Prostate gland (tissue), 2 donors: ENCODE measurements at regions not wholly inside any gene's neighbourhood (a gene's known extent, or its start where the extent isn't known, plus 50 kb on each side); places are given as distances from the start of the nearest gene placed in this dataset.
A peak's percentile ranks its signal among the peaks of the same experiment; 100 is the strongest.

Experiments
- DNase-seq: peaks from one replicate; pipeline ENCODE4 v3.0.0-alpha.2; 2019; ENCODE audit warnings: low spot score
- H3K27ac ChIP-seq, 2 donors: fragments of 200-600 bp; sonication (generic); 2 replicates each; pipeline ENCODE4 v1.5.1; 2017 to 2019
- H3K27me3 ChIP-seq: fragments of 200-600 bp; sonication (generic); replicated peaks from 2 replicates; pipeline ENCODE4 v1.5.1; 2019; ENCODE audit not compliant: insufficient read depth
- H3K36me3 ChIP-seq, 2 donors: fragments of 200-600 bp; sonication (generic); 1 replicate in 1 of 2; 2 replicates in 1 of 2; pipeline versions ENCODE4 v1.5.1 to v1.8.1; 2017 to 2019
- H3K4me1 ChIP-seq: fragments of 200-600 bp; sonication (generic); replicated peaks from 2 replicates; pipeline ENCODE4 v1.5.1; 2019
- H3K4me3 ChIP-seq, 2 donors: fragments of 200-600 bp; sonication (generic); 2 replicates each; pipeline ENCODE4 v1.5.1; 2017 to 2019
- H3K9me3 ChIP-seq: fragments of 200-600 bp; sonication (generic); 2 replicates; pipeline ENCODE4 v1.5.1; 2017
- POLR2A ChIP-seq: fragments of 450-650 bp; IDR thresholded peaks from one replicate; pipeline ENCODE4 v1.6.1; 2016; ENCODE audit warnings: antibody characterized with exemption, mild to moderate bottlenecking
- POLR2AphosphoS5 ChIP-seq: sonication (generic); formaldehyde crosslinking; IDR thresholded peaks from one replicate; pipeline ENCODE4 v1.6.1; 2017; ENCODE audit warnings: antibody characterized with exemption
- WGBS: methylation state at CpG from one replicate; pipeline ENCODE4 v1.1.5; 2018; 5-methylcytosine and 5-hydroxymethylcytosine counted together
- intact Hi-C: fragments of 100-400 bp; cut with DNase I; formaldehyde crosslinking; loops from one replicate; pipeline ENCODE4 v1.14.2; 2022
- TF ChIP-seq, protein P1 (sequence below), 4 experiments: fragments of 200-600 bp in 2 of 4; fragments of 450-650 bp in 2 of 4; sonication (generic) in 2 of 4; IDR thresholded peaks; 1 replicate in 3 of 4; 2 replicates in 1 of 4; pipeline ENCODE4 v1.5.1; 2016 to 2019; ENCODE audit warnings: antibody characterized with exemption in 4 of 4, mild to moderate bottlenecking in 2 of 4, moderate library complexity in 2 of 4

DNA sequence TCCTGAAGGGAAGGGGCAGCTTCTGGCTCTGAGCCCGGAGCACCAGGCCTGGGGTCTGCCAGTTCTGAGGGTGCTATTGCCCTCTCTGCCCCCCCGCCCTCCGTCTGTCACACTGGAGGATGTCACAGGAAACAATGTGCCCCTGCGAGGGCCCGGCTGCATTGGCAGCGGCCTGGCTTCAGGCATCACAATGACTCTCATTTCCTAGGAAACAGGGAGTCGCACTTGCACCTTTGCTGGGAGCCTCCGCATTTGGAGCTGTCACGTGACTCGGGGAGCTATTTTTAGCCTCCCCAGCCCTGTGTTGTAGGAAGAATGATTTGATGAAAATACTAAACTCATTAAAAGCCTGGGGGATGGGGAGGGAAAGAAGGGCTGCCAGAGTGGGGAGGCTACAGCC is 518.9 kb downstream of the SHQ1 start:
- intact Hi-C loops = no loop called here
- no peaks in the 10 kb centered on the region for H3K9me3 ChIP-seq
- no peak for DNase-seq
- H3K4me1 ChIP-seq = no peaks in the 10 kb centered on the region
- 33% methylated on average over 10 of the region's 10 CpGs for WGBS
- no peaks in the 10 kb centered on the region for H3K36me3 ChIP-seq
- no peak overlapping the region for H3K4me3 ChIP-seq
- TF ChIP-seq, protein P1, sequence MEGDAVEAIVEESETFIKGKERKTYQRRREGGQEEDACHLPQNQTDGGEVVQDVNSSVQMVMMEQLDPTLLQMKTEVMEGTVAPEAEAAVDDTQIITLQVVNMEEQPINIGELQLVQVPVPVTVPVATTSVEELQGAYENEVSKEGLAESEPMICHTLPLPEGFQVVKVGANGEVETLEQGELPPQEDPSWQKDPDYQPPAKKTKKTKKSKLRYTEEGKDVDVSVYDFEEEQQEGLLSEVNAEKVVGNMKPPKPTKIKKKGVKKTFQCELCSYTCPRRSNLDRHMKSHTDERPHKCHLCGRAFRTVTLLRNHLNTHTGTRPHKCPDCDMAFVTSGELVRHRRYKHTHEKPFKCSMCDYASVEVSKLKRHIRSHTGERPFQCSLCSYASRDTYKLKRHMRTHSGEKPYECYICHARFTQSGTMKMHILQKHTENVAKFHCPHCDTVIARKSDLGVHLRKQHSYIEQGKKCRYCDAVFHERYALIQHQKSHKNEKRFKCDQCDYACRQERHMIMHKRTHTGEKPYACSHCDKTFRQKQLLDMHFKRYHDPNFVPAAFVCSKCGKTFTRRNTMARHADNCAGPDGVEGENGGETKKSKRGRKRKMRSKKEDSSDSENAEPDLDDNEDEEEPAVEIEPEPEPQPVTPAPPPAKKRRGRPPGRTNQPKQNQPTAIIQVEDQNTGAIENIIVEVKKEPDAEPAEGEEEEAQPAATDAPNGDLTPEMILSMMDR (IDR thresholded peaks at IDR 0.05) = no peak
- peak; percentile 7 for TF ChIP-seq POLR2AphosphoS5
- H3K27me3 ChIP-seq = no peaks in the 10 kb centered on the region
- no peak overlapping the region for H3K27ac ChIP-seq

DNA sequence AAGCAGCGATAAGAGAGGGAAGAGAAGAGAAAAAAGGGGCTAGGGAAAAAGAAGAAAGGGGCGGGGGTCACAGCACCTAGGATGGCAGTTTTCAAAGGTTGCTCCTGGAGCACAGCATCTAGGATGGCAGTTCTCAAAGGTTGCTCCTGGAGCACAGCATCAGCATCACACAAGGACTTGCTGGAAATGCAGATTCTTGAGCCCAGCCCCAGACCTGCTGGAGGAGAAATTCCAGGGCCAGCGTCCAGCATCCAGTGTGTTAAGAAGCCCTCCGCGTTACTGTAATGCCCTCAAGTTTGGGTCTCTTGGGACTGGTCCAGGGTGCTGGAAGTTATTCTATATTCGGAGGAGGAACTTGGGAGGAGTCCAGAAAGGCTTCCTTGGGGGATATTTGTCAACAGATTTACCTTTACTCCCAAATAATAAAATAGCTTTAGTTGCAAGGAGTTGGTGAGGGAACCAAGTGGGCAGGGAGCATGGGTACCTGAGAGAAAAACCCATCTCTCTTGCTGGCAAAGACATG is 519.4 kb downstream of the SHQ1 start:
- 81% methylated on average over 6 of the region's 6 CpGs for WGBS
- H3K4me1 ChIP-seq = no peaks in the 10 kb centered on the region
- no peak for DNase-seq
- no peaks in the 10 kb centered on the region for H3K36me3 ChIP-seq
- no peak overlapping the region for H3K4me3 ChIP-seq
- TF ChIP-seq POLR2AphosphoS5 (no peak), POLR2A (no peak)
- TF ChIP-seq, protein P1 (IDR thresholded peaks at IDR 0.05) = no peak
- H3K27ac ChIP-seq = no peak overlapping the region
- no peaks in the 10 kb centered on the region for H3K27me3 ChIP-seq
- intact Hi-C loops = no loop called here
- no peaks in the 10 kb centered on the region for H3K9me3 ChIP-seq

DNA sequence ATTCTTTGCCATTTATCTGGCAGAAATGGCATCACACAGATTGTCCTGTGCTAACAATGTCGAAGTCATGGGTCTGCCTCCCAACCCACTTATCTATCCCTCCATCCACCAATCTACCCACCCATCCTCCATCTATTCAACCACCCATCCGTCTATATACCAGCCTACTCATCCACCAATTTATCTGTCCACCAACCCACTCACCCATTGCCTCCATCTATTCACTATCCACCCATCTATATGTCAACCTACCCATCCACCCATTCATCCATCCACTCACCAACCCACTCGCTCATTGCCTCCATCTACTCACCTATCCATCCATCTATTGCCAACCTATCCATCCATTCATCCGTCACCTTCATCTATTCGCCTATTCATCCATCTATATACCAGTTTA is 521.2 kb downstream of the SHQ1 start:
- Histone ChIP-seq H3K36me3 (no peaks in the 10 kb centered on the region), H3K9me3 (no peaks in the 10 kb centered on the region), H3K27ac (no peak overlapping the region), H3K4me3 (no peak overlapping the region), H3K4me1 (no peaks in the 10 kb centered on the region), H3K27me3 (no peaks in the 10 kb centered on the region)
- TF ChIP-seq POLR2AphosphoS5 (no peak), POLR2A (no peak)
- TF ChIP-seq, protein P1 (IDR thresholded peaks at IDR 0.05) = no peak
- WGBS = 96% methylated on average over 5 of the region's 5 CpGs
- no peak for DNase-seq
- intact Hi-C loops = no loop called here

DNA sequence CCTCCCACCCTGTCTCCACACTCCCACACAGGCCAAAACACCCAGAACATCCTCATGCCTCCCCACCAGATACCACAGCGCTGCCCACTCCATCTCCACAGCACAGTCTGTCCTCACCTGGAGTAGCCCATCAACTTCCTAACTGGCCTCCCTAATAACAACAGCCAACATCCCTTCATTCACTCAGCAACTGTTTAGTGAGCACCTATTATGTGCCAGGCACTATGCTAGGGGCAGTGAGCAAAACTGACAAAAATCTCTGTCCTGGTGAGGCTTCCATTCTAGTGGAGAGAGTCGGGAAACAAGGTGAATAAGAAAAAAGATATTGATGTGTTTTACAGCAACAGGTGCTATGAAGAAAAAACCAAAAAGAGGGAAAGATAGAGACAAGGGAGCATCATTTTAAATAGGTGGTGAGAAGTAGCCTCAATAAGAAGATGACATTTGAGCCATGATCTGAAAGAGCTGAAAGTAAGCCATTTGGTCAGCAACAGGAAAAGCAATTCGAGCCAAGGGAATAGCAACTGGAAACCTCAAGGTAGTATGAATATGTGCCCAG is 523.9 kb downstream of the SHQ1 start:
- WGBS = 91% methylated on average over 3 of the region's 3 CpGs
- Histone ChIP-seq H3K4me1 (peaks cover 2% of the 10 kb centered on the region), H3K9me3 (no peaks in the 10 kb centered on the region), H3K4me3 (no peak overlapping the region), H3K27ac (no peak overlapping the region), H3K27me3 (no peaks in the 10 kb centered on the region), H3K36me3 (no peaks in the 10 kb centered on the region)
- TF ChIP-seq POLR2A = no peak
- TF ChIP-seq, protein P1 (IDR thresholded peaks at IDR 0.05) = no peak
- TF ChIP-seq POLR2AphosphoS5 = no peak
- intact Hi-C loops = no loop called here
- DNase-seq = no peak

DNA sequence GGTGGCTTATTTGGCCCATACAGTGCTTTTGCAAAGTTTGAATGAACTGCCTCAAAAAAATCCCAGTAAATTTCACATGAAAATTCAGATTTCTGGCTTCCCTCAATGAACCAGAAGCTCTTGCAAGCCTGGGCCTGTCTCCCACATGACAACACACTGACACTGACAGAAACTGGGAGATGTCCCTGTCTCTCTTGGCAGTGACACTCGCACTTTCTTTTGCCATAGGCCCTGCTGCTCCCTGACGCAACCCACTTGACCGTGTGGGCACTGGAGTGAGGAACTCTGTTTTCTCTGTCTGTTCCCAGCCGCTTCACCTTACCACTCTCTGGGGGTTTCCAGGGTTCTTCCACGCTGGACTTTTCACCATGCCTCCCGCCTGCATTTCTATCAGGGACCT is 524.5 kb downstream of the SHQ1 start:
- Histone ChIP-seq H3K9me3 (no peaks in the 10 kb centered on the region), H3K4me1 (peaks cover 7% of the 10 kb centered on the region), H3K36me3 (no peaks in the 10 kb centered on the region), H3K4me3 (no peak overlapping the region), H3K27ac (no peak overlapping the region), H3K27me3 (no peaks in the 10 kb centered on the region)
- TF ChIP-seq, protein P1 (IDR thresholded peaks at IDR 0.05) = no peak
- TF ChIP-seq POLR2AphosphoS5 = no peak
- intact Hi-C loops = no loop called here
- WGBS = 76% methylated on average over 6 of the region's 6 CpGs
- DNase-seq = no peak
